ENCODE measurements at regions not wholly inside any gene's neighbourhood (a gene's known extent, or its start where the extent isn't known, plus 50 kb on each side); places are given as distances from the start of the nearest gene placed in this dataset.

- no peaks in the 10 kb centered on the region for H3K27me3 Mint-ChIP-seq
- no peaks in the 10 kb centered on the region for H3K4me1 Mint-ChIP-seq
- ATAC-seq, result no peak
- no peak overlapping the region for H3K4me3 Mint-ChIP-seq
- no peak overlapping the region for H3K27ac Mint-ChIP-seq
- peaks cover 6% of the 10 kb centered on the region for H3K9me3 Mint-ChIP-seq
- no peaks in the 10 kb centered on the region for H3K36me3 Mint-ChIP-seq
These were observed 431.5 kb upstream of the KIF2B start for GRCh38 chr17:53391197-53391596.

GRCh38 chr17:53390575-53390974, 432.2 kb upstream of the KIF2B start:
- Mint-ChIP-seq H3K36me3 (no peaks in the 10 kb centered on the region), H3K27ac (no peak overlapping the region), H3K27me3 (no peaks in the 10 kb centered on the region), H3K4me1 (no peaks in the 10 kb centered on the region), H3K9me3 (peaks cover 6% of the 10 kb centered on the region), H3K4me3 (no peak overlapping the region)
- no peak for ATAC-seq

- H3K4me1 Mint-ChIP-seq, result no peaks in the 10 kb centered on the region
- ATAC-seq, result no peak
- H3K36me3 Mint-ChIP-seq, result no peaks in the 10 kb centered on the region
- no peaks in the 10 kb centered on the region for H3K27me3 Mint-ChIP-seq
- H3K9me3 Mint-ChIP-seq, result peaks cover 3% of the 10 kb centered on the region
- H3K4me3 Mint-ChIP-seq, result no peak overlapping the region
- H3K27ac Mint-ChIP-seq, result no peak overlapping the region
These were observed 435.0 kb upstream of the KIF2B start for GRCh38 chr17:53387745-53388144.

GRCh38 chr17:53353919-53354351, 468.8 kb upstream of the KIF2B start:
- Mint-ChIP-seq H3K4me3 (no peak overlapping the region), H3K27ac (no peak overlapping the region), H3K27me3 (no peaks in the 10 kb centered on the region), H3K36me3 (no peaks in the 10 kb centered on the region), H3K4me1 (no peaks in the 10 kb centered on the region), H3K9me3 (peaks cover 5% of the 10 kb centered on the region)
- ATAC-seq, result no peak

GRCh38 chr17:53344778-53345177, 477.9 kb upstream of the KIF2B start:
- ATAC-seq, result no peak
- H3K27me3 Mint-ChIP-seq, result no peaks in the 10 kb centered on the region

GRCh38 chr17:53336281-53336680, 486.4 kb upstream of the KIF2B start:
- no peak for ATAC-seq
- Mint-ChIP-seq H3K9me3 (peaks cover 22% of the 10 kb centered on the region), H3K27me3 (no peaks in the 10 kb centered on the region), H3K4me3 (no peak overlapping the region), H3K27ac (no peak overlapping the region), H3K4me1 (no peaks in the 10 kb centered on the region), H3K36me3 (no peaks in the 10 kb centered on the region)

More at GRCh38 chr17:53344778-53345177, 477.9 kb upstream of the KIF2B start:
- no peaks in the 10 kb centered on the region for H3K4me1 Mint-ChIP-seq
- no peak overlapping the region for H3K4me3 Mint-ChIP-seq
- no peak overlapping the region for H3K27ac Mint-ChIP-seq
- peaks cover 13% of the 10 kb centered on the region for H3K9me3 Mint-ChIP-seq
- H3K36me3 Mint-ChIP-seq, result no peaks in the 10 kb centered on the region

- H3K4me3 Mint-ChIP-seq, result no peak overlapping the region
- peaks cover 18% of the 10 kb centered on the region for H3K9me3 Mint-ChIP-seq
- ATAC-seq, result no peak
- no peaks in the 10 kb centered on the region for H3K36me3 Mint-ChIP-seq
- no peaks in the 10 kb centered on the region for H3K27me3 Mint-ChIP-seq
- no peak overlapping the region for H3K27ac Mint-ChIP-seq
- no peaks in the 10 kb centered on the region for H3K4me1 Mint-ChIP-seq
These were observed 487.3 kb upstream of the KIF2B start for GRCh38 chr17:53335443-53335842.

- Mint-ChIP-seq H3K36me3 (no peaks in the 10 kb centered on the region), H3K27me3 (no peaks in the 10 kb centered on the region), H3K4me1 (no peaks in the 10 kb centered on the region), H3K9me3 (peaks cover 17% of the 10 kb centered on the region), H3K27ac (no peak overlapping the region), H3K4me3 (no peak overlapping the region)
- no peak for ATAC-seq
These were observed 492.0 kb upstream of the KIF2B start for GRCh38 chr17:53330756-53331155.

GRCh38 chr17:53321651-53322050, 501.1 kb upstream of the KIF2B start:
- no peak for ATAC-seq
- Mint-ChIP-seq H3K4me3 (no peak overlapping the region), H3K36me3 (no peaks in the 10 kb centered on the region), H3K27ac (no peak overlapping the region), H3K27me3 (no peaks in the 10 kb centered on the region), H3K4me1 (no peaks in the 10 kb centered on the region), H3K9me3 (peaks cover 9% of the 10 kb centered on the region)

GRCh38 chr17:53319947-53320346, 502.8 kb upstream of the KIF2B start:
- H3K27ac Mint-ChIP-seq, result no peak overlapping the region
- no peak for ATAC-seq
- H3K27me3 Mint-ChIP-seq, result no peaks in the 10 kb centered on the region
- H3K4me1 Mint-ChIP-seq, result no peaks in the 10 kb centered on the region
- no peak overlapping the region for H3K4me3 Mint-ChIP-seq
- no peaks in the 10 kb centered on the region for H3K36me3 Mint-ChIP-seq
- H3K9me3 Mint-ChIP-seq, result peaks cover 6% of the 10 kb centered on the region

GRCh38 chr17:53316988-53317387, 505.7 kb upstream of the KIF2B start:
- no peak for ATAC-seq
- no peaks in the 10 kb centered on the region for H3K4me1 Mint-ChIP-seq
- no peak overlapping the region for H3K27ac Mint-ChIP-seq
- H3K9me3 Mint-ChIP-seq, result peaks cover 8% of the 10 kb centered on the region
- no peak overlapping the region for H3K4me3 Mint-ChIP-seq
- no peaks in the 10 kb centered on the region for H3K36me3 Mint-ChIP-seq
- no peaks in the 10 kb centered on the region for H3K27me3 Mint-ChIP-seq

- Mint-ChIP-seq H3K9me3 (peaks cover 10% of the 10 kb centered on the region), H3K36me3 (no peaks in the 10 kb centered on the region), H3K27ac (no peak overlapping the region), H3K4me1 (no peaks in the 10 kb centered on the region), H3K4me3 (no peak overlapping the region), H3K27me3 (no peaks in the 10 kb centered on the region)
- no peak for ATAC-seq
These were observed 506.7 kb upstream of the KIF2B start for GRCh38 chr17:53316073-53316472.

GRCh38 chr17:53314521-53314920, 508.2 kb upstream of the KIF2B start:
- Mint-ChIP-seq H3K27me3 (no peaks in the 10 kb centered on the region), H3K27ac (no peak overlapping the region), H3K36me3 (no peaks in the 10 kb centered on the region), H3K4me1 (no peaks in the 10 kb centered on the region), H3K4me3 (no peak overlapping the region), H3K9me3 (peaks cover 10% of the 10 kb centered on the region)
- ATAC-seq, result no peak

- Mint-ChIP-seq H3K4me1 (no peaks in the 10 kb centered on the region), H3K27ac (no peak overlapping the region), H3K36me3 (no peaks in the 10 kb centered on the region), H3K9me3 (peaks cover 15% of the 10 kb centered on the region), H3K27me3 (no peaks in the 10 kb centered on the region), H3K4me3 (no peak overlapping the region)
- ATAC-seq, result no peak
These were observed 509.0 kb upstream of the KIF2B start for GRCh38 chr17:53313746-53314145.

GRCh38 chr17:53278466-53278865, 544.3 kb upstream of the KIF2B start:
- no peak overlapping the region for H3K27ac Mint-ChIP-seq
- H3K4me1 Mint-ChIP-seq, result no peaks in the 10 kb centered on the region
- no peak overlapping the region for H3K4me3 Mint-ChIP-seq
- no peak for ATAC-seq
- no peaks in the 10 kb centered on the region for H3K27me3 Mint-ChIP-seq
- H3K36me3 Mint-ChIP-seq, result no peaks in the 10 kb centered on the region
- no peaks in the 10 kb centered on the region for H3K9me3 Mint-ChIP-seq

- no peaks in the 10 kb centered on the region for H3K9me3 Mint-ChIP-seq
- H3K4me3 Mint-ChIP-seq, result no peak overlapping the region
- H3K4me1 Mint-ChIP-seq, result no peaks in the 10 kb centered on the region
- no peak for ATAC-seq
- no peak overlapping the region for H3K27ac Mint-ChIP-seq
- H3K36me3 Mint-ChIP-seq, result no peaks in the 10 kb centered on the region
- H3K27me3 Mint-ChIP-seq, result no peaks in the 10 kb centered on the region
These were observed 549.6 kb upstream of the KIF2B start for GRCh38 chr17:53273126-53273525.

- ATAC-seq, result no peak
- Mint-ChIP-seq H3K4me3 (no peak overlapping the region), H3K36me3 (no peaks in the 10 kb centered on the region), H3K4me1 (no peaks in the 10 kb centered on the region), H3K27me3 (no peaks in the 10 kb centered on the region), H3K27ac (no peak overlapping the region), H3K9me3 (peaks cover 3% of the 10 kb centered on the region)
These were observed 551.8 kb upstream of the KIF2B start for GRCh38 chr17:53270936-53271335.
